Ishikawa (cell line): ENCODE measurements at regions not wholly inside any gene's neighbourhood (a gene's known extent, or its start where the extent isn't known, plus 50 kb on each side); places are given as distances from the start of the nearest gene placed in this dataset.

ENCODE experiments used
- CREB1 ChIP-seq: IDR thresholded peaks from 2 replicates; pipeline ENCODE4 v1.6.1; 2012; ENCODE audit warnings: low read depth
- EGR1 ChIP-seq: IDR thresholded peaks from 2 replicates; pipeline ENCODE4 v1.6.1; 2012
- EP300 ChIP-seq: IDR thresholded peaks from 2 replicates; pipeline ENCODE4 v1.6.1; 2012; ENCODE audit warnings: borderline replicate concordance
- FOXM1 ChIP-seq: IDR thresholded peaks from 2 replicates; pipeline ENCODE4 v1.6.1; 2012; ENCODE audit warnings: low read depth, borderline replicate concordance
- MAX ChIP-seq: IDR thresholded peaks from 2 replicates; pipeline ENCODE4 v1.6.1; 2012
- RAD21 ChIP-seq: IDR thresholded peaks from 2 replicates; pipeline ENCODE4 v1.6.1; 2012; ENCODE audit warnings: low read depth
- TAF1 ChIP-seq: IDR thresholded peaks from 2 replicates; pipeline ENCODE4 v1.6.1; 2012; ENCODE audit warnings: low read depth, mild to moderate bottlenecking
- USF1 ChIP-seq: IDR thresholded peaks from 2 replicates; pipeline ENCODE4 v1.6.1; 2012
- TF ChIP-seq, protein P1 (sequence below): IDR thresholded peaks from 2 replicates; pipeline ENCODE4 v1.6.1; 2012; ENCODE audit warnings: low read depth, mild to moderate bottlenecking

GRCh38 chr2:5412001-5412400 lies 280.2 kb upstream of the SOX11 start:
- TF ChIP-seq, protein P1, sequence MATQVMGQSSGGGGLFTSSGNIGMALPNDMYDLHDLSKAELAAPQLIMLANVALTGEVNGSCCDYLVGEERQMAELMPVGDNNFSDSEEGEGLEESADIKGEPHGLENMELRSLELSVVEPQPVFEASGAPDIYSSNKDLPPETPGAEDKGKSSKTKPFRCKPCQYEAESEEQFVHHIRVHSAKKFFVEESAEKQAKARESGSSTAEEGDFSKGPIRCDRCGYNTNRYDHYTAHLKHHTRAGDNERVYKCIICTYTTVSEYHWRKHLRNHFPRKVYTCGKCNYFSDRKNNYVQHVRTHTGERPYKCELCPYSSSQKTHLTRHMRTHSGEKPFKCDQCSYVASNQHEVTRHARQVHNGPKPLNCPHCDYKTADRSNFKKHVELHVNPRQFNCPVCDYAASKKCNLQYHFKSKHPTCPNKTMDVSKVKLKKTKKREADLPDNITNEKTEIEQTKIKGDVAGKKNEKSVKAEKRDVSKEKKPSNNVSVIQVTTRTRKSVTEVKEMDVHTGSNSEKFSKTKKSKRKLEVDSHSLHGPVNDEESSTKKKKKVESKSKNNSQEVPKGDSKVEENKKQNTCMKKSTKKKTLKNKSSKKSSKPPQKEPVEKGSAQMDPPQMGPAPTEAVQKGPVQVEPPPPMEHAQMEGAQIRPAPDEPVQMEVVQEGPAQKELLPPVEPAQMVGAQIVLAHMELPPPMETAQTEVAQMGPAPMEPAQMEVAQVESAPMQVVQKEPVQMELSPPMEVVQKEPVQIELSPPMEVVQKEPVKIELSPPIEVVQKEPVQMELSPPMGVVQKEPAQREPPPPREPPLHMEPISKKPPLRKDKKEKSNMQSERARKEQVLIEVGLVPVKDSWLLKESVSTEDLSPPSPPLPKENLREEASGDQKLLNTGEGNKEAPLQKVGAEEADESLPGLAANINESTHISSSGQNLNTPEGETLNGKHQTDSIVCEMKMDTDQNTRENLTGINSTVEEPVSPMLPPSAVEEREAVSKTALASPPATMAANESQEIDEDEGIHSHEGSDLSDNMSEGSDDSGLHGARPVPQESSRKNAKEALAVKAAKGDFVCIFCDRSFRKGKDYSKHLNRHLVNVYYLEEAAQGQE, result no peak
- no peak for TF ChIP-seq MAX
- no peak for TF ChIP-seq USF1
- TF ChIP-seq RAD21, result no peak
- TF ChIP-seq CREB1, result no peak
- no peak for TF ChIP-seq FOXM1
- no peak for TF ChIP-seq TAF1
- TF ChIP-seq EP300, result no peak
- TF ChIP-seq EGR1, result no peak
